Loucy (cell line): ENCODE measurements at regions not wholly inside any gene's neighbourhood (a gene's known extent, or its start where the extent isn't known, plus 50 kb on each side); places are given as distances from the start of the nearest gene placed in this dataset.

Source experiments
- H2AFZ ChIP-seq: fragments of 200-600 bp; sonication (generic); 2 replicates; pipeline ENCODE4 v1.6.0; 2016; ENCODE audit warnings: antibody characterized with exemption, mild to moderate bottlenecking, low read length, moderate library complexity
- H3F3A ChIP-seq: fragments of 200-600 bp; 2 replicates; pipeline ENCODE4 v1.6.0; 2016; ENCODE audit warnings: antibody characterized with exemption, low read depth, mild to moderate bottlenecking
- H3K27me3 ChIP-seq: fragments of 200-600 bp; sonication (generic); 2 replicates; pipeline ENCODE4 v1.6.1; 2014; ENCODE audit warnings: low read length, mild to moderate bottlenecking; ENCODE audit not compliant: insufficient read depth, poor library complexity, severe bottlenecking
- H3K36me3 ChIP-seq: fragments of 200-600 bp; sonication (generic); 2 replicates; pipeline ENCODE4 v1.6.1; 2016; ENCODE audit warnings: low read length; ENCODE audit not compliant: insufficient read depth
- H3K4me1 ChIP-seq: fragments of 200-600 bp; sonication (generic); 2 replicates; pipeline ENCODE4 v1.5.1; 2014; ENCODE audit warnings: low read length, mild to moderate bottlenecking; ENCODE audit not compliant: insufficient read depth, poor library complexity, severe bottlenecking
- H3K4me2 ChIP-seq: fragments of 200-600 bp; sonication (generic); 2 replicates; pipeline ENCODE4 v1.6.0; 2014; ENCODE audit warnings: antibody characterized with exemption, low read length, low read depth, mild to moderate bottlenecking; ENCODE audit not compliant: poor library complexity, severe bottlenecking
- H3K4me3 ChIP-seq: fragments of 200-600 bp; sonication (generic); 2 replicates; pipeline ENCODE4 v1.5.1; 2014; ENCODE audit warnings: low read length, mild to moderate bottlenecking, mixed read lengths; ENCODE audit not compliant: poor library complexity, severe bottlenecking
- H3K79me2 ChIP-seq: fragments of 200-600 bp; sonication (generic); 2 replicates; pipeline ENCODE4 v1.6.1; 2014; ENCODE audit warnings: low read length; ENCODE audit not compliant: insufficient read depth
- H3K9ac ChIP-seq: fragments of 200-600 bp; sonication (generic); 2 replicates; pipeline ENCODE4 v1.6.0; 2014; ENCODE audit warnings: mild to moderate bottlenecking, low read depth, low read length, moderate library complexity; ENCODE audit not compliant: poor library complexity, severe bottlenecking
- H3K9me2 ChIP-seq: fragments of 200-600 bp; sonication (generic); replicated peaks from 2 replicates; pipeline ENCODE4 v1.6.1; 2016; ENCODE audit warnings: low read depth, low read length, mixed read lengths
- H3K9me3 ChIP-seq: fragments of 200-600 bp; sonication (generic); 2 replicates; pipeline ENCODE4 v1.6.1; 2014; ENCODE audit warnings: mild to moderate bottlenecking, antibody characterized with exemption, low read length, low read depth; ENCODE audit not compliant: insufficient read depth
- H4K20me1 ChIP-seq: fragments of 200-600 bp; sonication (generic); 2 replicates; pipeline ENCODE4 v1.6.0; 2014; ENCODE audit warnings: antibody characterized with exemption, low read length, mild to moderate bottlenecking; ENCODE audit not compliant: insufficient read depth, poor library complexity, severe bottlenecking
- CTCF ChIP-seq: fragments of 200-600 bp; sonication (generic); conservative IDR thresholded peaks from 2 replicates; pipeline ENCODE4 v1.5.1; 2014; ENCODE audit warnings: mild to moderate bottlenecking, antibody characterized with exemption, low read length
- EZH2phosphoT487 ChIP-seq: fragments of 200-600 bp; IDR thresholded peaks from 2 replicates; pipeline ENCODE4 v1.6.1; 2018; ENCODE audit warnings: antibody characterized with exemption, mild to moderate bottlenecking, moderate library complexity, borderline replicate concordance

DNA sequence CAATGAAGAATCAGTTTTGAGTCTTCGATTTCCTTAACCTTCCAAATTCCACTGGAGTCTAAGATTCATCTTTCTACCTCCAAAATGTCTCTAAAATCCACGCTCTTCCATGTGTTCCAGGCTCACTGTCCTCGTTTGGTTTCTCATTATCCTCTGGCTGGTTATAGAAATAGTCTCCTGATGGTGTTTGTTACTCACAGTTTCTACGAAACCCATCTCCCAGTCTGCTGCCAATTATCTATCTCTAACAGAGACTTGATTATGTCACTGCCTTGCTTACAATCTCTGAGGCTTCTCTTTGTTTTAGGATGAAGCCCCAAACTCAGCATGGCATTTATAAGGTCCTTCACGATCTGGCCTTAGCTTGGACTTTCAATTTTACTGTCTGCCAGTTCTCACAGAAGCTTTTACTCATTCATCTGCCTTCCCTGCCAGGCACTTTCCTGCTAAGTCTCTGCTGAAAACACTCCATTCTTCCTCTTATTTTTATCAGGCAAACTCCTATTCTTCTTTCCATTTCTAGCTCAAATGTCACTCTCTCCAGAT is 339.6 kb upstream of the SGCD start:
- H3K9me3 ChIP-seq, result no peaks in the 10 kb centered on the region
- TF ChIP-seq CTCF, result no peak
- TF ChIP-seq EZH2phosphoT487, result no peak
- H3K79me2 ChIP-seq, result no peaks in the 10 kb centered on the region
- no peaks in the 10 kb centered on the region for H3K9me2 ChIP-seq
- no peaks in the 10 kb centered on the region for H3K36me3 ChIP-seq
- no peaks in the 10 kb centered on the region for H3F3A ChIP-seq
- H3K9ac ChIP-seq, result no peak overlapping the region
- no peak overlapping the region for H3K4me3 ChIP-seq
- no peaks in the 10 kb centered on the region for H4K20me1 ChIP-seq
- H2AFZ ChIP-seq, result no peak overlapping the region
- no peaks in the 10 kb centered on the region for H3K4me1 ChIP-seq
- no peak overlapping the region for H3K4me2 ChIP-seq
- no peaks in the 10 kb centered on the region for H3K27me3 ChIP-seq

GRCh38 chr5:155989879-155990278 is 337.1 kb upstream of the SGCD start:
- H3K9me3 ChIP-seq, result no peaks in the 10 kb centered on the region
- H3K79me2 ChIP-seq, result no peaks in the 10 kb centered on the region
- no peaks in the 10 kb centered on the region for H3K4me1 ChIP-seq
- no peaks in the 10 kb centered on the region for H3F3A ChIP-seq
- no peak overlapping the region for H2AFZ ChIP-seq
- H3K4me2 ChIP-seq, result no peak overlapping the region
- H3K9me2 ChIP-seq, result no peaks in the 10 kb centered on the region
- no peak overlapping the region for H3K9ac ChIP-seq
- H3K36me3 ChIP-seq, result no peaks in the 10 kb centered on the region
- H3K27me3 ChIP-seq, result no peaks in the 10 kb centered on the region
- no peak overlapping the region for H3K4me3 ChIP-seq
- H4K20me1 ChIP-seq, result no peaks in the 10 kb centered on the region
- TF ChIP-seq CTCF (no peak), EZH2phosphoT487 (no peak)

GRCh38 chr5:155996123-155996522 is 330.8 kb upstream of the SGCD start:
- no peaks in the 10 kb centered on the region for H3K79me2 ChIP-seq
- H3K9me2 ChIP-seq, result no peaks in the 10 kb centered on the region
- no peak overlapping the region for H3K4me2 ChIP-seq
- no peaks in the 10 kb centered on the region for H4K20me1 ChIP-seq
- no peak overlapping the region for H3K9ac ChIP-seq
- H2AFZ ChIP-seq, result no peak overlapping the region
- TF ChIP-seq CTCF, result no peak
- TF ChIP-seq EZH2phosphoT487, result no peak
- no peak overlapping the region for H3K4me3 ChIP-seq
- no peaks in the 10 kb centered on the region for H3K36me3 ChIP-seq
- no peaks in the 10 kb centered on the region for H3K9me3 ChIP-seq
- H3K27me3 ChIP-seq, result no peaks in the 10 kb centered on the region
- H3K4me1 ChIP-seq, result no peaks in the 10 kb centered on the region
- H3F3A ChIP-seq, result no peaks in the 10 kb centered on the region
